ENCODE measurements at regions not wholly inside any gene's neighbourhood (a gene's known extent, or its start where the extent isn't known, plus 50 kb on each side); places are given as distances from the start of the nearest gene placed in this dataset.

GRCh38 chr13:73224703-73225102 lies 165.9 kb downstream of the KLF5 start:
- FAIRE-seq, result no peak

GRCh38 chr13:73223372-73223781 lies 164.6 kb downstream of the KLF5 start:
- no peak for FAIRE-seq

- no peak for FAIRE-seq
Observed at GRCh38 chr13:73222627-73223305, 164.0 kb downstream of the KLF5 start.

- FAIRE-seq, result no peak
Observed at GRCh38 chr13:73220966-73221720, 162.3 kb downstream of the KLF5 start.

GRCh38 chr13:73218181-73218580 lies 159.4 kb downstream of the KLF5 start:
- FAIRE-seq, result no peak

GRCh38 chr13:73216381-73216831 lies 157.6 kb downstream of the KLF5 start:
- no peak for FAIRE-seq

- no peak for FAIRE-seq
Observed at GRCh38 chr13:73215823-73216222, 157.0 kb downstream of the KLF5 start.

- no peak for FAIRE-seq
Observed at GRCh38 chr13:73212482-73212881, 153.7 kb downstream of the KLF5 start.

GRCh38 chr13:73210218-73210883 lies 151.5 kb downstream of the KLF5 start:
- no peak for FAIRE-seq

GRCh38 chr13:73204952-73205351 lies 146.1 kb downstream of the KLF5 start:
- no peak for FAIRE-seq

- FAIRE-seq, result no peak
Observed at GRCh38 chr13:73201626-73202025, 142.8 kb downstream of the KLF5 start.

GRCh38 chr13:73198991-73199411 lies 140.2 kb downstream of the KLF5 start:
- no peak for FAIRE-seq

- FAIRE-seq, result no peak
Observed at GRCh38 chr13:73195091-73195490, 136.3 kb downstream of the KLF5 start.

GRCh38 chr13:73194310-73194709 lies 135.5 kb downstream of the KLF5 start:
- FAIRE-seq, result no peak

GRCh38 chr13:73193554-73193953 lies 134.7 kb downstream of the KLF5 start:
- FAIRE-seq, result no peak

- FAIRE-seq, result no peak
Observed at GRCh38 chr13:73190477-73190876, 131.7 kb downstream of the KLF5 start.

- FAIRE-seq, result no peak
Observed at GRCh38 chr13:73189776-73190175, 131.0 kb downstream of the KLF5 start.

- no peak for FAIRE-seq
Observed at GRCh38 chr13:73189362-73189761, 130.6 kb downstream of the KLF5 start.

- no peak for FAIRE-seq
Observed at GRCh38 chr13:73187106-73187505, 128.3 kb downstream of the KLF5 start.

GRCh38 chr13:73179650-73180274 lies 121.0 kb downstream of the KLF5 start:
- no peak for FAIRE-seq

- no peak for FAIRE-seq
Observed at GRCh38 chr13:73177916-73178565, 119.2 kb downstream of the KLF5 start.

GRCh38 chr13:73177017-73177416 lies 118.2 kb downstream of the KLF5 start:
- FAIRE-seq, result no peak

- no peak for FAIRE-seq
Observed at GRCh38 chr13:73174521-73175010, 115.8 kb downstream of the KLF5 start.
